Small intestine (tissue), 7 donors: ENCODE measurements at regions not wholly inside any gene's neighbourhood (a gene's known extent, or its start where the extent isn't known, plus 50 kb on each side); places are given as distances from the start of the nearest gene placed in this dataset.
A peak's percentile ranks its signal among the peaks of the same experiment; 100 is the strongest.

Source experiments
- DNase-seq, 2 donors: peaks; one replicate each; pipeline versions ENCODE4 v3.0.0 to v3.0.0-alpha.2; 2013
- FAIRE-seq: peaks from 2 replicates; lab custom pipeline; 2012; peaks lifted over from hg19 to GRCh38; lab: Jason Lieb, UNC
- H3K27ac ChIP-seq, 3 donors: one replicate each; pipeline ENCODE4 v1.5.1; 2013; ENCODE audit warnings: low read length in 2 of 3, mild to moderate bottlenecking in 2 of 3, control low read depth in 1 of 3, inconsistent platforms in 1 of 3, low read depth in 1 of 3, moderate library complexity in 1 of 3
- H3K27me3 ChIP-seq, 3 donors: one replicate each; pipeline ENCODE4 v1.6.1; 2013; ENCODE audit warnings: low read length in 3 of 3, inconsistent platforms in 1 of 3; ENCODE audit not compliant: control insufficient read depth in 3 of 3, insufficient read depth in 3 of 3
- H3K36me3 ChIP-seq, 3 donors: one replicate each; pipeline ENCODE4 v1.6.1; 2013; ENCODE audit warnings: low read length in 3 of 3, inconsistent platforms in 1 of 3, low read depth in 1 of 3, mild to moderate bottlenecking in 1 of 3, moderate library complexity in 1 of 3; ENCODE audit not compliant: control insufficient read depth in 3 of 3, insufficient read depth in 2 of 3
- H3K4me1 ChIP-seq, 3 donors: one replicate each; pipeline ENCODE4 v1.6.1; 2013; ENCODE audit warnings: low read length in 2 of 3, inconsistent platforms in 1 of 3, low read depth in 1 of 3, mild to moderate bottlenecking in 1 of 3, moderate library complexity in 1 of 3; ENCODE audit not compliant: control insufficient read depth in 3 of 3, insufficient read depth in 2 of 3
- H3K4me3 ChIP-seq, 3 donors: one replicate each; pipeline ENCODE4 v1.5.1; 2013; ENCODE audit warnings: low read length in 3 of 3, control low read depth in 1 of 3, inconsistent platforms in 1 of 3, low read depth in 1 of 3, mild to moderate bottlenecking in 1 of 3, moderate library complexity in 1 of 3
- H3K9me3 ChIP-seq, 2 donors: one replicate each; pipeline ENCODE4 v1.6.1; 2013; ENCODE audit warnings: low read depth in 1 of 2, low read length in 1 of 2; ENCODE audit not compliant: control insufficient read depth in 2 of 2, insufficient read depth in 1 of 2
- WGBS, 3 donors: extraction: QIAGEN DNeasy Blood & Tissue Kit; methylation state at CpG; one replicate each; pipeline ENCODE4 v1.1.7; 2013; 5-methylcytosine and 5-hydroxymethylcytosine counted together
- donor health status: healthy with polysubstance abuse.
- donor health status: control.
- donor health status: control.
- donor health status: Bipolar disorder and iron deficiency.
- donor health status: healthy.

DNA sequence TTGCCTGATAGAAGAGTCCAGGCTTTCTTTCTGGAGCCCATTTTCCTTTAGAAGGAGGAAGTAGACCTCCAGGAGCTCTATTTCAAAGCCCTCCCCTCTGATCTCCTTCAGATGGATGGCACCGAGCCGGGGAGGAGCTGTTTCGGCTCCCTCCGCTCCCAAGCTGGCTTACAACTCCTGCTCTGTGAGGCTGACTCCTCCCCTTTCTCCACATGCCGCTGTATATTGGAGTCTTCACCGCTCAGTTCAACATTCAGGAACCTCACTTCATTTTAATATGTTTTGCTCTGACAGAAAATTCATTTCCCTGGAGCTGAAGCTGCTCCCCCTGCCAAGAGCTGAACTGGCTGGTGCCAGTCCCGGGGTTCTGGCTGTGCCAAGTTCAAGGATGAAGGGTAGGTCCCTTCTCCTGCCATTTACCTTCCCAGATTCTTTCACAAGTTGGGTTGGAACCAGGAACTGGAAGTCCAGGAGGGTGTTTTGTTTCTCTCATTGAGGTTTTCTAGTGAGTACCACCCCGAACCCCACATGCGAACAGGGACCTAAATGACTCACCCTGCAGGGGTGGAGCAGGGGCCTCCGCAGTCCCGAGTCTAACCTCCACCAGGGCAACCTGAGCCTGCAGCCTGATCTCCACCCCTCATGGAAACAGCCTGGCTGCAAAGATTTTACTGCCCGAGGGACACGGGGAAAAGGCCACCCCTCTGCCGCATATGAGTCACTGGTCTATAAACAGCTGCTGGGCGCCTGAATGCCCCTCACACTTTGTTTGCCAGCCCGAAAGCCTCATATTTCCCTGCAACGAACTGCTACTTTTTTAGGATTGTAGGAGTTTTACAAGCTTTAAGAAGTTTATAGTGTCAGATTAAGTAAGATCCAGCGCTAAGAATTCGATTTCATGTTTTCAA lies 68.6 kb upstream of the FOXA2 start:
- Histone ChIP-seq H3K27ac (no peak overlapping the region), H3K4me3 (no peak overlapping the region), H3K36me3 (no peaks in the 10 kb centered on the region), H3K4me1 (no peaks in the 10 kb centered on the region), H3K27me3 (peaks cover 0 to 6% (median 0%) of the 10 kb centered on the region in 3 donors), H3K9me3 (no peaks in the 10 kb centered on the region)
- DNase-seq (peak in 1 of 2 donors; percentile 41), FAIRE-seq (no peak)
- 32 to 51% (median 43%) methylated on average over 19 of the region's 19 CpGs for WGBS, 3 donors

DNA sequence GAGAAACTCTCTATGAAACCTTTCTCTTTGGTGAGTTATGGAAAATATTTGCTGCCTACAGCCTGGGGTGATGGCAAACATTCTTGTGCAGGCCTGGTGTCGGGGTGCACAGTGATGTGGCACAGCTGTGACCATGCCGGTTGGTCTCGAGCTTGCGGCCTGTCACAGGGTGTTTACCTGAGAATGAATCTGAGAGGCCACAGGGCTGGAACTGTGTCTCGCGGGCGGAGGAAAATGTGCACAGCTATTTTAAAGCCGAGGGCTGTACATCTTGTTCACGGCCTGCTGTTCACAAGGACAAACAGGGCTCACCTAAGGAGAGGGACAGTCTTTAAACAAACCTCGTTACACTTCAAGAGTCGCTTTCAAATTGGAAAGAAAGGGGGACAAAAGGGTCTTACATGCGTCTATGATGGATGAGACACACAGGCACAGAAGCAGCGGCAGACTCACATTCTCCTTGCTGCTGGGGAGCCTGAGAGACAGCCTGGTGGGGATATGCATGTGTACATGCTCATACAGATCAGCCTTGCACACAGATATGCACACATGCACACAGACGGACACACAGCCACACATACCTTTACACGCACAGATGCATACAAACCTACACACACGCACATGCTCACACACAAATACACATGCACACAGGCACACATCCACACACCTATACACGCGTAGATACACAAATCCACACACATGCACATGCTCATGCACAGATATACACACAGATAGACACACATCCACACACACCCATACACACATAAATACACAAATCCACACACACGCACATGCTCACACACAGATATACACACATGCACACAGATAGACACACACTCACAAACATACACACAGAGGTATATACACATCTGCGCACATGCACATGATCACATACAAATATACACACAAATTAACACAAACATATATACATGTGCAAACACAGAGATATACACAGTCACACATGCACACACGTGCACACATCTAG lies 69.6 kb upstream of the FOXA2 start:
- peaks cover 0 to 6% (median 0%) of the 10 kb centered on the region in 3 donors for H3K27me3 ChIP-seq
- DNase-seq (no peak), FAIRE-seq (no peak)
- H3K27ac ChIP-seq: no peak overlapping the region
- H3K4me3 ChIP-seq: no peak overlapping the region
- H3K36me3 ChIP-seq: no peaks in the 10 kb centered on the region
- no peaks in the 10 kb centered on the region for H3K9me3 ChIP-seq
- 83 to 90% (median 87%) methylated on average over 21 of the region's 21 CpGs for WGBS, 3 donors
- no peaks in the 10 kb centered on the region for H3K4me1 ChIP-seq

DNA sequence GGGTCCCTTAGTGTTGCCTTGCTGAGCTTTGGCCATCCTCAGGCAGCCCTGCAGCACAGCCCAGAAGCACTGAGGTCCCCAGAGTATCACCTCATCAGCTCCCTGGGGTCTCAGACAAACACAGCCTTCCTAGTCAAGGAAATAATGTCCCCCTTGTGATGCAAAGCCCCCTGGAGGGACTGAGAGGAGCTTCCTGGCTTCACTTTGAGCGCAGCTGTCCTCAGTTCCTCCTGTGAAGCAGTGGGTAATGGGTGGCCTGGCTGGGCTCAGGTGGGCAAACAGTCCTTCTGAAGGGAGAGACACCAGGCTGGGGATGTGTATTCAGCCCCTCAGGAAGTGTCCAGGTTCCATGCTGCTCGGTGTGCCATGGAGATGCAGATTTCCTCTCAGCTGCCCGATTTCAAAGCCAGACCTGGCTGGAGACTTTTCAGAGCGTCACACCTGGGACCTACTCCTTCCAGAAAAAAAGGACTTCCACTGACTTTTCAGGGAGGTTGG lies 79.2 kb upstream of the FOXA2 start:
- 36 to 49% (median 47%) methylated on average over 4 of the region's 4 CpGs for whole genome bisulfite sequencing, 3 donors
- H3K4me1 ChIP-seq: no peaks in the 10 kb centered on the region
- DNase-seq: no peak

DNA sequence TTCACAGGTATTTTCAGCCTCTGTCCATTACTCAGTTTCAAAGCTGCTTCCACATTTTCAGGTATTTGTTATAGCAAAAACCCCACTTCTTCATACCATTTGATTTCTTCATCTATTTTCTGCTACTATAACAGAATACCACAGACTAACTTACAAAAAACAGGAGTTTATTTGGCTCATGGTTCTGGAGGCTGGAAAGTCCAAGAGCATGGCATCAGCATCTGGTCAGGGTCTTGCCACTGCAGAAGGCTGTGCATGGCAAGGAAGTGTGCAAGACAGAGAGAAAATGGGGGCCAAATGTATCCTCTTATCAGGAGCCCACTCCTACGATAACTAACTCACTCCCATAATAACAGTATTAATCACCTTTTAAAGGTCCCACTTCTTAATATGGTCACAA lies 82.8 kb upstream of the FOXA2 start:
- no peak overlapping the region for H3K27ac ChIP-seq
- FAIRE-seq (no peak), DNase-seq (no peak)
- no peaks in the 10 kb centered on the region for H3K36me3 ChIP-seq
- 72 to 83% (median 77%) methylated on average over 1 of the region's 1 CpG for WGBS, 3 donors
- no peaks in the 10 kb centered on the region for H3K9me3 ChIP-seq
- no peaks in the 10 kb centered on the region for H3K4me1 ChIP-seq
- no peaks in the 10 kb centered on the region for H3K27me3 ChIP-seq
- H3K4me3 ChIP-seq: no peak overlapping the region

More for the DNA sequence above, 79.2 kb upstream of the FOXA2 start:
- H3K4me3 ChIP-seq: no peak overlapping the region
- no peaks in the 10 kb centered on the region for H3K9me3 ChIP-seq
- H3K27me3 ChIP-seq: no peaks in the 10 kb centered on the region
- FAIRE-seq: no peak
- H3K36me3 ChIP-seq: no peaks in the 10 kb centered on the region
- no peak overlapping the region for H3K27ac ChIP-seq

DNA sequence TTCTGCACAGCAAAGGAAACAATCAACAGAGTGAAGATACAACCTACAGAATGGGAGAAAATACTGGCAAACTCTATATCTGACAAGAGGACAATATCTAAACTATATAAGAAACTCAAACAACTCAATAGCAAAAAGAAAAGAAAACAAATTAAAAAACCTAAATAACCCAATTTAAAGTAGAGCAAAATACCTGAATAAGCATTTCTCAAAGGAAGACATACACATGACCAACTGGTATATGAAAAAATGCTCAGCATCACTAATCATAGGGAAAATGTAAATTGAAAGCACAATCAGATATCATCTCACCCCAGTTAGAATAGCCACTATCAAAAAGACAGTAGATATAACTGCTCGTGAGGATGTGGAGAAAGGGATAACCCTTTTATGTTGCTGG lies 87.8 kb upstream of the FOXA2 start:
- H3K36me3 ChIP-seq: no peaks in the 10 kb centered on the region
- H3K9me3 ChIP-seq: no peaks in the 10 kb centered on the region
- no peak overlapping the region for H3K4me3 ChIP-seq
- FAIRE-seq (no peak), DNase-seq (no peak)
- WGBS, 3 donors: 66 to 85% (median 81%) methylated on average over 1 of the region's 1 CpG
- H3K4me1 ChIP-seq: no peaks in the 10 kb centered on the region
- H3K27me3 ChIP-seq: no peaks in the 10 kb centered on the region
- no peak overlapping the region for H3K27ac ChIP-seq

DNA sequence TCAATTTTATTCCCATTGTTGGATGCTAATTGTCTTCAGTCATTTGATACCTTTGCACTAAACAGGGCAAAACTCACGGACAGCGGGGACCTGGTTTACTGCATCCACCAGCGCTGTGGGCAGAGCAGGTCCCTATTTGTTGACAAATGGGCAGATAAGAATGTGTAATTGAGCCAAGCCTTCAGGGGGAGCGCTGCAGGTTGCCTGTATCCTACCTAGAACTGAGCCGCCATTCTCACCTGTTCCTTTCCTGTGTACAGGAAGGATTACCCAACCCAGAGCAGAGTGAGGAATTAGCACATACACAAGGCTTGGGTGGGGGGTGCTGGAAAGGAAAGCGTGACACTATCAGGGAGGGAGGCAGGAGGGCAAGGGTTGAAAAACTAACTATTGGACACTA lies 89.1 kb upstream of the FOXA2 start:
- DNase-seq: no peak
- no peaks in the 10 kb centered on the region for H3K36me3 ChIP-seq
- H3K27ac ChIP-seq: no peak overlapping the region
- H3K27me3 ChIP-seq: no peaks in the 10 kb centered on the region
- no peaks in the 10 kb centered on the region for H3K9me3 ChIP-seq
- no peak overlapping the region for H3K4me3 ChIP-seq
- no peaks in the 10 kb centered on the region for H3K4me1 ChIP-seq
- WGBS, 3 donors: 22 to 63% (median 33%) methylated on average over 6 of the region's 6 CpGs
- FAIRE-seq: no peak

DNA sequence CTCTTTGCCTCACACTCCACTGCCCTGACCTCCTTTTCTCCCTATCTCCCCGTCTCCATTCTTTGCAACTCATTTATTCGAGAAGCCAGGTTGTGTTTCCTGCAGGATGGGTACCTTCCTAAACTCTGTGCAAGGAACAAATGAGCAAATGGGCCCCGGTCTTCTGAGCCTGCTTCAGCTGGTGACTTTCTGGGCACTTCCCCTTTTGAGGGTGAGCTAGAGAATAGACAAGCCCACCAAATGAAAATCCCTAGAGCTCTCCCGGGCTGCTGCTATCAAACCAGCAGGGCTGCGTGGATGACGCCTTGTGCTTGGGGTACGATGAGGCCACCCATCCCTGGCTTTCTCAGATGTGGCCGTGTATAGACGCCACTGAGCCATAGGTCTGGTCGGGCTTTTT lies 91.0 kb upstream of the FOXA2 start:
- WGBS, 3 donors: 68 to 78% (median 70%) methylated on average over 10 of the region's 10 CpGs
- Histone ChIP-seq H3K36me3 (no peaks in the 10 kb centered on the region), H3K27ac (no peak overlapping the region), H3K27me3 (no peaks in the 10 kb centered on the region), H3K4me3 (no peak overlapping the region), H3K9me3 (peaks cover 0 to 4% of the 10 kb centered on the region in 2 donors), H3K4me1 (no peaks in the 10 kb centered on the region)
- DNase-seq (no peak), FAIRE-seq (no peak)

DNA sequence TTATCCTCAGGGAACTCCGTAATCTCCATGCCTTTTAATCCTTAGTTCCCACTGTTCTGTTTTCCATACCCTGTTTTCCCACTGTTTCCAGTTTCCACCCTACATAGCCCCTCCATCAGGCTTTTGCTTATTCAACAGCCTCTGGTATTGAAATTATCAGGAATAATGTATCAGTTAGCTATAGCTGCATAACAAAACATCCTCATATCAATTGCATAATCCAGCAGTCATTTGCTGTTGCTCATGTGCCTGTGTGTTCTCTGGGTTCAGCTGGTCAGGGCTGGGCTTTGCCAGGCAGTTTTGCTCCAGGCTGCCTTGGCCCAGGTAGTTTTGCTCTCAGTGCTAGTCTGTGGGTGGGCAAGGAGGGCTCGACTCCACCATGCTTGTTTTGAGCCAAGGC lies 94.3 kb upstream of the FOXA2 start:
- H3K4me1 ChIP-seq: no peaks in the 10 kb centered on the region
- FAIRE-seq (no peak), DNase-seq (no peak)
- H3K27me3 ChIP-seq: peaks cover 0 to 3% (median 0%) of the 10 kb centered on the region in 3 donors
- no peak overlapping the region for H3K27ac ChIP-seq
- no peak overlapping the region for H3K4me3 ChIP-seq
- no peaks in the 10 kb centered on the region for H3K36me3 ChIP-seq
- WGBS, 3 donors: 83 to 93% (median 87%) methylated on average over 2 of the region's 2 CpGs
- H3K9me3 ChIP-seq: peaks cover 0 to 4% of the 10 kb centered on the region in 2 donors
